HEK293 (cell line): ENCODE measurements at regions not wholly inside any gene's neighbourhood (a gene's known extent, or its start where the extent isn't known, plus 50 kb on each side); places are given as distances from the start of the nearest gene placed in this dataset.

Source experiments
- CTCF ChIP-seq: fragments of 450-650 bp; formaldehyde crosslinking; IDR thresholded peaks from 2 replicates; pipeline ENCODE4 v1.5.1; 2016; ENCODE audit warnings: missing biosample characterization, missing genetic modification characterization
- KLF1 ChIP-seq: fragments of 450-650 bp; formaldehyde crosslinking; IDR thresholded peaks from 2 replicates; pipeline ENCODE4 v1.5.1; 2016; ENCODE audit warnings: missing biosample characterization, missing genetic modification characterization
- KLF8 ChIP-seq: fragments of 450-650 bp; formaldehyde crosslinking; IDR thresholded peaks from 2 replicates; pipeline ENCODE4 v1.5.1; 2016; ENCODE audit warnings: missing biosample characterization, missing genetic modification characterization
- PBX3 ChIP-seq: sonication (generic); formaldehyde crosslinking; IDR thresholded peaks from 2 replicates; pipeline ENCODE4 v1.8.1; 2022; ENCODE audit warnings: mild to moderate bottlenecking, moderate library complexity, missing genetic modification reagents
- SP2 ChIP-seq: fragments of 450-650 bp; formaldehyde crosslinking; IDR thresholded peaks from 2 replicates; pipeline ENCODE4 v1.5.1; 2016; ENCODE audit warnings: missing biosample characterization, missing genetic modification characterization
- TCF7L2 ChIP-seq: IDR thresholded peaks from 2 replicates; pipeline ENCODE4 v1.6.1; 2011; ENCODE audit warnings: low read depth, mild to moderate bottlenecking, inconsistent platforms, low read length, moderate library complexity, borderline replicate concordance
- TRIM28 ChIP-seq: IDR thresholded peaks from 2 replicates; pipeline ENCODE4 v1.6.1; 2011; ENCODE audit warnings: low read length, control low read depth, borderline replicate concordance
- ZBTB26 ChIP-seq: fragments of 450-650 bp; formaldehyde crosslinking; optimal IDR thresholded peaks from 2 replicates; pipeline ENCODE3; 2016; ENCODE audit warnings: missing biosample characterization, mild to moderate bottlenecking, missing genetic modification characterization
- ZNF121 ChIP-seq: fragments of 450-650 bp; formaldehyde crosslinking; IDR thresholded peaks from 2 replicates; pipeline ENCODE4 v1.5.1; 2016; ENCODE audit warnings: missing biosample characterization, missing genetic modification characterization
- ZNF266 ChIP-seq: fragments of 450-650 bp; formaldehyde crosslinking; IDR thresholded peaks from 2 replicates; pipeline ENCODE4 v1.5.1; 2016; ENCODE audit warnings: missing biosample characterization, missing genetic modification characterization, low read depth
- ZNF280C ChIP-seq: fragments of 450-650 bp; formaldehyde crosslinking; IDR thresholded peaks from 2 replicates; pipeline ENCODE4 v1.5.1; 2016; ENCODE audit warnings: missing biosample characterization, missing genetic modification characterization
- ZNF416 ChIP-seq: fragments of 450-650 bp; formaldehyde crosslinking; IDR thresholded peaks from 2 replicates; pipeline ENCODE4 v1.5.1; 2016; ENCODE audit warnings: missing biosample characterization, missing genetic modification characterization
- ZNF704 ChIP-seq: fragments of 450-650 bp; formaldehyde crosslinking; IDR thresholded peaks from 2 replicates; pipeline ENCODE4 v1.5.1; 2016; ENCODE audit warnings: missing biosample characterization, missing genetic modification characterization
- ZNF707 ChIP-seq: fragments of 450-650 bp; formaldehyde crosslinking; IDR thresholded peaks from 2 replicates; pipeline ENCODE4 v1.5.1; 2016; ENCODE audit warnings: missing biosample characterization, missing genetic modification characterization

- TF ChIP-seq TCF7L2 (no peak), ZNF707 (tag by site-specific recombination) (no peak), SP2 (tag by site-specific recombination) (no peak), ZNF704 (tag by site-specific recombination) (no peak), ZBTB26 (tag by site-specific recombination) (no peak), KLF1 (tag by site-specific recombination) (no peak), PBX3 (CRISPR knock-in tag) (no peak), KLF8 (tag by site-specific recombination) (no peak), ZNF280C (tag by site-specific recombination) (no peak), TRIM28 (no peak), ZNF266 (no peak), CTCF (tag by site-specific recombination) (no peak), ZNF121 (tag by site-specific recombination) (no peak), ZNF416 (tag by site-specific recombination) (no peak)
Observed at GRCh38 chr3:72093992-72094334, 309.0 kb upstream of the PROK2 start.
